RWPE1 (cell line): ENCODE measurements at regions not wholly inside any gene's neighbourhood (a gene's known extent, or its start where the extent isn't known, plus 50 kb on each side); places are given as distances from the start of the nearest gene placed in this dataset.

Experiments used
- CTCF ChIA-PET: fragments of 350-600 bp; sonication (Branson Sonifier 250); formaldehyde crosslinking; extraction: SDS; loops from one replicate; lab custom pipeline; 2021; lab: Yijun Ruan, JAX
- POLR2A ChIA-PET: fragments of 400-600 bp; formaldehyde crosslinking; extraction: SDS; loops from one replicate; lab custom pipeline; 2020; ENCODE audit warnings: antibody characterized with exemption; ENCODE audit not compliant: low non-redundant PET; lab: Yijun Ruan, JAX
- DNase-seq: peaks from one replicate; pipeline ENCODE4 v3.0.0; 2012; ENCODE audit warnings: low spot score
- H3K27ac ChIP-seq: fragments of 450-650 bp; 2 replicates; pipeline ENCODE4 v1.5.1; 2017
- CTCF ChIP-seq: fragments of 450-650 bp; conservative IDR thresholded peaks from 2 replicates; pipeline ENCODE4 v1.5.1; 2017; ENCODE audit warnings: low read depth, mild to moderate bottlenecking

DNA sequence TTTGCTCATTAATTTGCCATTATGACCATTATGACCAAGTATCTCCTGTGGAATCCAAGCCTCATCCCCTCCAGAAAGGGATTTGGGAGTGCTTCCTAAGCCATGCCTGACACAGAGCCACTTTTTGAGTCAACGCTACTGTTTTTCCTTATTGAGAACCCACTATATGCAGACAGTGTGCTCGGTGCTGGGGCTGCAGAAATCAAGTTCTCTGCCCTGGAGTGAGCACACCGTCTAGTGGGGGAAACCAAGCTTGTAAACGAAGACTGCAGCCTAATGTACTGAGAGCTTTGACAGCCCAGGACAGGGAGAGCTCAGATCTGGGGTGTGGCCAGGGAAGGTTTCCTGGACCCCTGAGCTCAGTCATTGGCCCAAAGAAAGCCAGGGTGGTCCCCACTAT is 111.0 kb downstream of the ENGASE start:
- TF ChIP-seq CTCF = no peak
- no peak overlapping the region for H3K27ac ChIP-seq
- POLR2A ChIA-PET = no interaction called here
- no peak for DNase-seq
- CTCF ChIA-PET = interaction anchor here (0.6 to 3.8 kb wide), 4 partner anchors 99 to 215 kb away, joined by 3 to 12 read pairs (median 6); no protein-coding TSS in a partner anchor

DNA sequence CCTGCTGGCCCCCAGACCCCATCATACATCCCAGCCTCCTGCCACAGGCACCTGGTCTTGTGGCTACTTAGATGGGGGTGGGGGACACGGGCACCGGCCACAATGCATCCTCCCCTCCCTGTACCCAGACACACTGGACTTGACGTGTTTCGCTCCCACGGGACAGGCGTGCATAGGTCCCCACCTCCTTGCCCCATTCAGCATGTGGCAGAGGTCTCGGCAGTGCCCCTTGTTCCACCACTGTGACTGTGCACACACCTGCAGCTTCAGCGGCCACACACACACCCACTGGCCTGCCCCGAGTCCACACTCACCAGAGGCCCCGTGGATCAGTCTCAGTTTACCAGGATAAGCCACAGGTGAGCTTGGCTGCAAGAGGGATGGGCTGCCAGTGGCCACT is 109.6 kb downstream of the ENGASE start:
- no peak for TF ChIP-seq CTCF
- CTCF ChIA-PET = interaction anchor here (0.6 to 1.2 kb wide), 3 partner anchors 11 to 209 kb away, joined by 3 to 5 read pairs (median 4); no protein-coding TSS in a partner anchor

DNA sequence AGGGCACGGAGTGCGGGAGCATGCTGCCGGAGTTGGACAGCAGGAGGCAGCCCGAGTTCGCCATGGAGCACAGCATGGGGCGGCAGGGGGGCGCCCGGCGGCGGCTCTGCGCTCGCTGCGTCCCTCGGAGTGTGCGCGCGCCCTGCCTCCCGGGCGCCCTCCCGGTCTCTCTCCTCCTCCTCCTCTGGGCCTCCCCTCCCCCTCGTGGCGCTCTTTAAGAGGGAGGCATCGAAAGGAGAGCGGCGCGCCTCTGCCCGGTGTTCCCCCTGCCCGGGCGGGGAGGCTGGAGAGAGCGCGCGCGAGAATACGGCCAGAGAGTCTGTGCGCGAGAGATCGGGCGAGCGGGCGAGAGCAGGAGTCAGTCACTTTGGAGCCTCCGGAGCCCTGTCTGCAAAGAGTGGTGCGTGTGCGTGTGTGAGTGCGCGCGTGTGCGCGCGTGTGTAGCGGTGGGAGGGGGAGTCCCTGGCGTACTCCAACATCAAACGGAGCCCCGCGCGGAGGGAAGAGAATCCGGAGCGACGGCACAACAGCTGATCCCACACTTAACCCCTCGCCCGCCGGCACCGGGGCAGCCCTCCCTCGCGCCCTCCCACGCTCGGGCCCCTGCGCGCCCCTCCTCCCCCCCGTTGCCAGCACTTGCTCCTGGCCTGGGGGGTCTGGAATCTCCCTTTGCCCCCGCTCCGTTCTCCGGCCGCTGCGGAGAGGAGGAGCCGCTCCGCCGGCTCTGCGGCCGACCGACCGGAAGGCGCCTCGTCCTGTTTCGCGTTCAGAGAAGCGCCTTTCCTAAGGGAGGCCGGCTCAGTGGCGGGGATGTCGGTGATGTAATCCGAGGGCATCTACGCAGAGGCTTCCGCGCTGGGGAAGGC is 108.9 kb downstream of the ENGASE start:
- TF ChIP-seq CTCF = no peak
- POLR2A ChIA-PET = interaction anchor here (0.5 kb wide), 1 partner anchor 9 kb away, joined by 3 read pairs; no protein-coding TSS in a partner anchor
- DNase-seq = no peak
- H3K27ac ChIP-seq = no peak overlapping the region
- CTCF ChIA-PET = interaction anchor here (0.6 to 1.2 kb wide), 2 partner anchors 205 to 209 kb away, joined by 3 to 4 read pairs; no protein-coding TSS in a partner anchor

More for the DNA sequence above, 109.6 kb downstream of the ENGASE start:
- POLR2A ChIA-PET = interaction anchor here (0.5 kb wide), 1 partner anchor 8 kb away, joined by 3 read pairs; no protein-coding TSS in a partner anchor
- no peak for DNase-seq
- H3K27ac ChIP-seq = no peak overlapping the region

DNA sequence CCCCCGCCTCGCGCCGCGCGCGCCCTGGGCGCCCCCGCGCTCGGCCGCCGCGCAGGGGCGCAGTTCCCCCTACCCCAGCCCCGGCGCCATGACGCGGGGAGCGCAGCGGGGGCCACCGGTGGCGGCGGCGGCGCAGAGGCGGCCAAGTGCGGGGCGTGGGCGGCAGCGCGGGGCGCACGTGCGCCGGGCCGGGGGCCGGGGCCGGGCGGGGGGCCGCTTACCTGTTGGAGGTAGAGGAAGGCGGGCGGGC is 108.3 kb downstream of the ENGASE start:
- TF ChIP-seq CTCF = no peak
- ChIA-PET POLR2A (no interaction called here), CTCF (interaction anchor here (1.1 kb wide), 1 partner anchor 209 kb away, joined by 3 read pairs; no protein-coding TSS in a partner anchor)
- no peak for DNase-seq
- H3K27ac ChIP-seq = no peak overlapping the region

GRCh38 chr17:79182176-79183042 is 107.8 kb downstream of the ENGASE start:
- ChIA-PET CTCF (interaction anchor here (0.7 to 1.1 kb wide), 2 partner anchors 174 to 209 kb away, joined by 3 to 4 read pairs; no protein-coding TSS in a partner anchor), POLR2A (no interaction called here)
- no peak overlapping the region for H3K27ac ChIP-seq
- no peak for TF ChIP-seq CTCF
- no peak for DNase-seq
